Calu3 (cell line): ENCODE measurements at regions not wholly inside any gene's neighbourhood (a gene's known extent, or its start where the extent isn't known, plus 50 kb on each side); places are given as distances from the start of the nearest gene placed in this dataset.

Experiments
- BruUV-seq: library from RNA; stranded (reverse); fragments of 400-500 nt; replicated peaks from 2 replicates; lab custom pipeline; 2021; lab: Mats Ljungman, UMichigan
- CTCF ChIA-PET: fragments of 300-600 bp; sonication (Branson Sonifier 250); formaldehyde crosslinking; loops from one replicate; lab custom pipeline; 2022; ENCODE audit warnings: antibody characterized with exemption; lab: Charles Lee
- DNase-seq: peaks from one replicate; pipeline ENCODE4 v3.0.0; 2022
- H3K27ac Mint-ChIP-seq: one replicate; pipeline ENCODE4 v1.8.0; 2022; ENCODE audit warnings: mixed read lengths; ENCODE audit not compliant: unreplicated experiment
- H3K27me3 Mint-ChIP-seq: one replicate; pipeline ENCODE4 v1.8.0; 2022; ENCODE audit warnings: mixed read lengths; ENCODE audit not compliant: unreplicated experiment
- H3K36me3 Mint-ChIP-seq: one replicate; pipeline ENCODE4 v1.8.0; 2022; ENCODE audit warnings: mild to moderate bottlenecking, moderate library complexity, mixed read lengths; ENCODE audit not compliant: insufficient read depth, unreplicated experiment
- H3K4me1 Mint-ChIP-seq: one replicate; pipeline ENCODE4 v1.8.0; 2022; ENCODE audit warnings: mild to moderate bottlenecking, low read depth, mixed read lengths; ENCODE audit not compliant: unreplicated experiment
- H3K4me3 Mint-ChIP-seq: one replicate; pipeline ENCODE4 v1.8.0; 2022; ENCODE audit warnings: mild to moderate bottlenecking, low read depth, moderate library complexity, mixed read lengths; ENCODE audit not compliant: unreplicated experiment
- H3K9me3 Mint-ChIP-seq: one replicate; pipeline ENCODE4 v1.8.0; 2022; ENCODE audit warnings: low read depth, mixed read lengths; ENCODE audit not compliant: unreplicated experiment
- intact Hi-C: fragments of 100-400 bp; cut with micrococcal nuclease; formaldehyde crosslinking; loops from one replicate; pipeline ENCODE4 v1.10.0; 2022; ENCODE audit not compliant: unreplicated experiment
- TF ChIP-seq, protein P1 (sequence below): fragments of 200-600 bp; IDR thresholded peaks from one replicate; pipeline ENCODE4 v1.8.0; 2022; ENCODE audit warnings: antibody characterized with exemption; ENCODE audit not compliant: unreplicated experiment

DNA sequence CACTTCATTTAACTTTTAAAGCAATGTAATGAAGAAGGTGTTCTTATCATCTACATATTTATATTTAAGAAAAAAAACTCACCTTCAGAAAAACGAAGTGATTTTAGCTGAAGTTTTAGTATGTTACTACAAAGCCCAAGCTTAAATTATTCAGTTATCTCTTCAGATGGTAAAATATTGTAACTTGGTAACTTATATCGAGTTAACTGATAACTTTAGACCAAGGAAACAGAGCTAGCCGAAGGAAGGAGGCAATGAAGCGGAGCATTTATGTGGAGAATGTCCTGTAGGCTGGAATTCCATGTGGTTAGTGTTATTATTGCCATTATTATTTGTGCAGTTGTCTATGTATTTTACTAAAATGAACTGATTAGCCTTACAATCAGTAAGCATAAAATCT lies 1102.1 kb upstream of the LCORL start:
- intact Hi-C loops, result no loop called here
- Mint-ChIP-seq H3K27ac (no peak overlapping the region), H3K36me3 (no peaks in the 10 kb centered on the region), H3K4me1 (no peaks in the 10 kb centered on the region), H3K27me3 (no peaks in the 10 kb centered on the region), H3K9me3 (peaks cover 12% of the 10 kb centered on the region), H3K4me3 (no peak overlapping the region)
- no TSS peak for BruUV-seq
- no peak for DNase-seq
- CTCF ChIA-PET, result no interaction called here
- TF ChIP-seq, protein P1, sequence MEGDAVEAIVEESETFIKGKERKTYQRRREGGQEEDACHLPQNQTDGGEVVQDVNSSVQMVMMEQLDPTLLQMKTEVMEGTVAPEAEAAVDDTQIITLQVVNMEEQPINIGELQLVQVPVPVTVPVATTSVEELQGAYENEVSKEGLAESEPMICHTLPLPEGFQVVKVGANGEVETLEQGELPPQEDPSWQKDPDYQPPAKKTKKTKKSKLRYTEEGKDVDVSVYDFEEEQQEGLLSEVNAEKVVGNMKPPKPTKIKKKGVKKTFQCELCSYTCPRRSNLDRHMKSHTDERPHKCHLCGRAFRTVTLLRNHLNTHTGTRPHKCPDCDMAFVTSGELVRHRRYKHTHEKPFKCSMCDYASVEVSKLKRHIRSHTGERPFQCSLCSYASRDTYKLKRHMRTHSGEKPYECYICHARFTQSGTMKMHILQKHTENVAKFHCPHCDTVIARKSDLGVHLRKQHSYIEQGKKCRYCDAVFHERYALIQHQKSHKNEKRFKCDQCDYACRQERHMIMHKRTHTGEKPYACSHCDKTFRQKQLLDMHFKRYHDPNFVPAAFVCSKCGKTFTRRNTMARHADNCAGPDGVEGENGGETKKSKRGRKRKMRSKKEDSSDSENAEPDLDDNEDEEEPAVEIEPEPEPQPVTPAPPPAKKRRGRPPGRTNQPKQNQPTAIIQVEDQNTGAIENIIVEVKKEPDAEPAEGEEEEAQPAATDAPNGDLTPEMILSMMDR, result no peak

DNA sequence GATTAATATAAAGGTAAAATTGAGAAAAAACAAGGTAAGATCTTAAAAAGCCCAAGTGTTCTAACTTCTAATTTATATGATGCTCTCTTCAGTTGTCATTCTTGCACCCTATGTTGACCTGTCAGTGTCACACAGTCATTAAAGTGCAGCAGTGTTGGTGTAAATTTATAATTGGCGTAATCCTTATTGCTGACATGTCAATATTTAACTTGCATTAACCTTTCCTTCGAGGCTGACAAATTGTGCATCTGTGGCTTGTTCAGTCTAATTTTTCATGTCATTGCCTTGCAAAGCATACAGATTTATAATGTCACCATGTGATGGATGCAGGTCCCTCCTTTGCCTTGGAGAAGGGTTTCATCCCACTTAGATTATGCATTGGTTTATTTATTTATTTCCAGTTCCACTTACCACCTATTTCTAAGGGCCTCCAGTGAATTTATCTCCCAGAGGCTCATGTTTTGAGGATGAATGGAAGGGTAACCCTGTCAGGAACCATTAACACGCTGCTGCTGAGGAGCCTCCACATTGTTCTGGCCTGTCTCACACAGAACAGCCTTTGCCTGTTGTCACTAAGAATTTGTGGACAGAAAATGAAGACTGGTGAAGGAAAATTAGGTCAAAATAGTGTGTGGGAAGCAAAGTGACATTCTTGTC lies 1098.5 kb upstream of the LCORL start:
- CTCF ChIA-PET, result no interaction called here
- BruUV-seq, result no TSS peak
- intact Hi-C loops, result no loop called here
- H3K9me3 Mint-ChIP-seq, result peaks cover 8% of the 10 kb centered on the region
- no peaks in the 10 kb centered on the region for H3K36me3 Mint-ChIP-seq
- no peaks in the 10 kb centered on the region for H3K4me1 Mint-ChIP-seq
- TF ChIP-seq, protein P1, result no peak
- H3K4me3 Mint-ChIP-seq, result no peak overlapping the region
- no peak for DNase-seq
- H3K27ac Mint-ChIP-seq, result no peak overlapping the region
- no peaks in the 10 kb centered on the region for H3K27me3 Mint-ChIP-seq

DNA sequence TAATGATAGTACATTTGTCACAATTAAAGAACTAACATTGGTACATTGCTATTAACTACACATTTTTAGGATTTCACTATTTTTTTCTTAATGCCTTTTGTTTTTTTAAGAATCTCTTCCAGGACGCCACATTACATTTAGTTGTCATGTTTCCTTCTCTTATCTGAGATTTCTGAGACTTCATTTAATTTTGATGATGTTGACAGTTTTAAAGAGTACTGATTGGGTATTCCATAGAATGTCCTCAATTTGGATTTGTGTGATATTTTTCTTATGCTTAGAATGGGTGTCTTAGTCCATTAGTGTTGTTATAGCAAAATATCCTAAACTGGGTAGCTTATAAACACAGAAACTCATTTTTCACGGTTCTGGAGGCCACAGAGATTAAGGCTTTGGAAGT lies 1095.5 kb upstream of the LCORL start:
- no TSS peak for BruUV-seq
- intact Hi-C loops, result no loop called here
- Mint-ChIP-seq H3K9me3 (peaks cover under 1% of the 10 kb centered on the region), H3K27me3 (no peaks in the 10 kb centered on the region), H3K4me1 (no peaks in the 10 kb centered on the region), H3K27ac (no peak overlapping the region), H3K4me3 (no peak overlapping the region), H3K36me3 (no peaks in the 10 kb centered on the region)
- CTCF ChIA-PET, result no interaction called here
- DNase-seq, result no peak
- TF ChIP-seq, protein P1, result no peak

DNA sequence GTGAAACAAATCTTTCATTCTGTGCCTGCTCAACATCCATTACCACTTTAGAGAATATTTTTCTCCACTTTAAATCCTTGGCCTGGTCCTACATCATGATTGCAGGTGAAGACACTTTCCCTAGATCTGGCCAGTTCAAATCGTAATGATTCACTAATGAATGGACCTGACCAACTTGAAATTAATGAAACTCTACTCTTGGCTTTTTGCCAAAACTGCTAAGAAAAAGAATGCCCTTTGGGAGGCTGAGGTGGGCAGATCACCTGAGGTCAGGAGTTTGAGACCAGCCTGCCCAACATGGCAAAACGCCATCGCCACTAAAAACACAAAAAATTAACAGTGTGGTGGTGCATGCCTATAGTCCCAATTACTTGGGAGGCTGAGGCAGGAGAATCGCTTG lies 1082.6 kb upstream of the LCORL start:
- H3K4me3 Mint-ChIP-seq, result no peak overlapping the region
- intact Hi-C loops, result no loop called here
- TF ChIP-seq, protein P1, result no peak
- CTCF ChIA-PET, result no interaction called here
- H3K27me3 Mint-ChIP-seq, result no peaks in the 10 kb centered on the region
- H3K36me3 Mint-ChIP-seq, result no peaks in the 10 kb centered on the region
- H3K9me3 Mint-ChIP-seq, result peaks cover 13% of the 10 kb centered on the region
- H3K4me1 Mint-ChIP-seq, result no peaks in the 10 kb centered on the region
- DNase-seq, result no peak
- H3K27ac Mint-ChIP-seq, result no peak overlapping the region
- BruUV-seq, result no TSS peak
